ENCODE measurements at regions not wholly inside any gene's neighbourhood (a gene's known extent, or its start where the extent isn't known, plus 50 kb on each side); places are given as distances from the start of the nearest gene placed in this dataset.

DNA sequence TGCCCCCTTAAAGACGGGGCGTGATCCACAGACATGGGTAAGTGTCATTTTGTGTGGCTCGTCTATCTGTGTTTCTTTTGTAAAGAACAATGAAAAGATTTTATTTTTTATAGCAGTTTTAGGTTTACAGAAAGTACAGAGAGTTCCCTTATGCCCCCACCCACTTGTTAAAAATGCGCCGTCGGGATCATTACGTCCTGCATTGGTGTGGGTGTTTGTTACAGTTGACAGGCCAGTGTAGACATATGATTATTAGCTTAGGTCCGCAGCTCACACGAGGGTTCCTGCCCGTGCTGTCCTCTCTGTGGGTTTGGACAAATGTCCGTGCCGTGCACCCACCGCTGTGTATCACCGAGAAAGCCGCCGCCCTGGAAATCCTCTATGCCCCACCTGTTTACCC, 50.5 kb downstream of the RGS12 start:
- no peak for DNase-seq

DNA sequence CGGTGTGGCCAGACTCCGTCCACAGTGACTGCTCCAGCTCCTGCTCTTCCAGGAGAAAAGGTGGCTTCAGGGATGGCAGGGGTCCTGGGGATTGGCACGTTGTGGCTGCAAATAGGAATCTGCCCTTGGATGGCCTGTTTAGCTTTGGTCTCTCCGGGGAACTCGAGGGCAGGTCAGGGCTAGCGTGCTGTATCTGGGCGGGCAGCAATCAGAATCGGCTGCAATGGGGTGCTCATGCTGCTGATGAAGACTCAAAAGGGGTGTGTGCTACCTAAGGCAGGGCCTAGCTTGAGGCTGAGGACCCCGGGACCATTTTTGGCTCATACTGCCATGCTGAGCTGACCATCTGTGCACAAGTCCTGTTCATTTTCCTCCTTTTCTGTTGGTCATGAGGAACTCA, 51.3 kb downstream of the RGS12 start:
- no peak for DNase-seq

DNA sequence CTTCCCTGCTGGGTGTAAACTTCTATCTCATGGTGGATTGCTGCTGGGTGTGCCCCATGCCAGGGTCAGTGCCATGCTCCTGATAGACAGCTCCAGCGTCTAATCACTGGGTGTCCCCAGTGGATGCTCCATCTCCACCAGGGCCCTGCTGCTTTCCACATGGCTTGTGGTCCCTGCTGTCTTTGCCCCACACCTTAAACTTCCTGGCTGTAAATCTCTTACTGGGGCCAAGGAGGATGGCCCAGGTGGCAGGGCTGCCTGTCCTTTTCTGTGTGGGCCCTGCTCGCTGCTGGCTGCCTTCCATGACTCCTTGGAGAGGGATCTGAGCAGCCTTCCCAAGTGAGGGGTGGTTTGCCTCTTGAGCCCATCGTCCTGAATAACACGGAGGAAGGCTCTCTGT, 51.8 kb downstream of the RGS12 start:
- DNase-seq = no peak

DNA sequence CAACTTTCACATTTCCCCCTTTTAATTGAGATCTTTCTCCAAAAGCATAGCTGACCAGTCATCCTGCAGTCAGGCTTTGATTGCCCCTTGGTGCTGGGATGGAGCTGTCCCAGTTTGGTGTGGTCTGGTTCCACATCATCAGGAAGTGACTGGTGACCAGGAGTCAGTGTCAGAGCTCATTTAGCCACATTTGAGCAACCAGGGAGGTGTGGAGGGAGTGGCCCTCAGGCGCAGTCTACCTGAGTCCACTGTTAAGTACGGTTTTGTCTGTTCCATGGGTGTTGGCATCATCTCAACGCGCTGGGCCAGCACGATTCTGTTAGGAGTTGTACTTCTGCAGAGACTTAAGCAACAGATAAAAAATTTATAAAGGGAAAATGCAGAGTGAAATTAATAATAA, 52.6 kb downstream of the RGS12 start:
- DNase-seq = no peak

DNA sequence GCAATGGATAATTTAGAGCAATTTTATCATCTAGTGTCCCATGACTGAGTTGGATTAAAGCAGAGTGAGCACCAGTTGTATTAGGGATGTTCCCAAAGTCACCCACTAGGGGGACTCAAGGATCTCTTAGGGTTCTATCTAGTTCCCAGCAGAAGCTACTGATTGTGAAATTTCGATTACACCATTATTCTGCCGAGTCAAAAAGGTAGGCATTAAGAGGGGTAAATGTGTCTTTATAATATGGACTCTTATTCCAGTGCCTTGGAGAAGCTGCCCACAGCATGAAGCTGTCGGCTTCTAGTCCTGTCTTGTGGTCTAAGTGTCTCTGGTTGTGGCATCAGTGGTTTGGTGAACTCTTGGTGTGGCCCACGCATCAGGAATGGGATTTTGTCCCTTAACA, 53.3 kb downstream of the RGS12 start:
- DNase-seq = peak; percentile 38

DNA sequence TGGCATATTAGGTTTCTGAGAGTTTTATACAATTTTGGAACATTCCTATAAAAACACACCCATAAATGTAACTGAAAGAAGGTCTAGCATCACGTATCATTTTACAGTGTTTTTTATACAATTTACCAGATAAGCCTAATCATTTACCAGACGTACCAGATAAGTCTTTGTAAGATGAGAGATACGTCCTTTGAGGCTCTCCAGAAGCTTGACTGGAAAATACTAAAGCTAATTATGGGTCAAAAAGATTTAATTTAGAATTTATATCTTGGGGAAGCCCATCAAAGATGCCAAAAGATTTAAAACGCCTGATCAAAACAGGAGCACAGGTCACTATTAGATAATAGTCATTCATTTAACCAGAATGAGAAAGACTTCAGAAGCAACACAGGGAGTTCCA, 55.0 kb downstream of the RGS12 start:
- DNase-seq = no peak

DNA sequence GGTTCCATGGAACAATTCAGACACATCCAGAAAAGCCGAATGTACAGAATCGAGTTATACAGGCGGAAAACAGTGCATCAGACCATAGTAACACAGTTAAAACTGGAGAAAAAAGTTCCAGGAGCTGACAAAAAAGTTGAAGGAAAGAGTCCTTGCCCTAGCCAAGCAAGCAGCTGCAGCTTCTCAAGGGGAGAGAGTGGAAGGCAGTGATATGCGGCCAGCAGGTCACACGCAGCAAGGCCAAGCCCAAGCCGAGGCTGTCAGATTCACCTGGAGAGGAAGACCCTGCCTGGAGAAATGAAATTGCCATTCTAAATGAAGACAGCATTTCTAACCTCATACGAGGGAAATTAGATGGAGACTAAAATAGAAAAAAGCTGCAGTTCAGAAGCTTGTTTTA, 55.8 kb downstream of the RGS12 start:
- no peak for DNase-seq

DNA sequence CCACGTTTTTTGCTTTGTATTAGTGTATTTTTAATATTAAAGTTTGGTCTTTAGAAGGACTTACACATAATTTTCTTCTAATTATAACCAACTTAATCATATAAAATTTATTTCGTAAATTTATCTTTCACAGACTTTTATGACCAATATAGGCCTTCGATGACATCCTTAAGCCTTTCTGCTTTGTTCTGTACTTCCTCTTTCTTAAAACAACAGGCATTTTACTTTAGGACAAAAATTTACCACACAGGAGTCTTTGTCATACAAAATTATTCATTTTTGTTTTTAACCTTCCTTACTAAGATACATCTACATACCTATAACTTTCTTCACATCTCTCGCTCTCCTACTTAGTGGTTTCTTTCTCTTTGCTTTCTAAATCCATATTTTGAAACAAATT, 56.3 kb downstream of the RGS12 start:
- no peak for DNase-seq

DNA sequence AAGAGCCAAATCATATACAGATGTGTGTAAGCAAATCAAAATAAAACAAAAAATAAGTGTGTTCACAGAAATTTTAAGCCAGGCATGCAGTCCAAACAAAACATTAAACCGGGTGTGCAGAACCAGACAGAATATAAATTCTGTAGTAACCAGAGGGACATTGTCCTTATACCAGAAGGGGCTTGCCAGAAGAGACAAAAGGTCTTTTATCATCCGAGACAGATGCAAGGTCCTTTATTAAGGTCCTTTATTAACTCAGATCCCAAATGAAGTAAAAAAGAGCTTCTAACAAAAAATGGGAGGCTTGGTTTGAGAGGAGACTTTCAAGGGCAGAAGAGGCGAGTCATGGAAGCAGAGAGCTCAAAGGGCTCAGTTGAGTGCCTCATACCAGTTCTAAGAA, 59.2 kb downstream of the RGS12 start:
- DNase-seq = no peak

DNA sequence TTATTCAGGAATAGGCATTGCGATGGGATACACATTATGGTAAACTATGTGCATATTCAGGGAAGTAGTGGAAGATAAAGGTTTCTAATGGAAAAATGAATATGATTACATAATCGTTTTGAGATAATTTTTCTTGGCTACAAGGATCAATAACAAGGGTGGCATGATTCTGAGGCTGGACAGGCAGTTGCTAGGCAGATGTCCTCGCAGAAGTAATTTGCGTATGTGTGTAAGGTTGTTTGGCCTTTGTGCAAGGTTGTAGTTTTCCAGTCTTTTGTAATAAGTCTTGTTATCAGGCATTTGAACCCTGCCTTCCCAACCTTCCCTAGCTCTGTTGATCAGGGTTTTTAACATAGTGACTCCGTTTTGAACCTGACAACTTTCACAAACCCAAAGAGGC, 59.7 kb downstream of the RGS12 start:
- no peak for DNase-seq

DNA sequence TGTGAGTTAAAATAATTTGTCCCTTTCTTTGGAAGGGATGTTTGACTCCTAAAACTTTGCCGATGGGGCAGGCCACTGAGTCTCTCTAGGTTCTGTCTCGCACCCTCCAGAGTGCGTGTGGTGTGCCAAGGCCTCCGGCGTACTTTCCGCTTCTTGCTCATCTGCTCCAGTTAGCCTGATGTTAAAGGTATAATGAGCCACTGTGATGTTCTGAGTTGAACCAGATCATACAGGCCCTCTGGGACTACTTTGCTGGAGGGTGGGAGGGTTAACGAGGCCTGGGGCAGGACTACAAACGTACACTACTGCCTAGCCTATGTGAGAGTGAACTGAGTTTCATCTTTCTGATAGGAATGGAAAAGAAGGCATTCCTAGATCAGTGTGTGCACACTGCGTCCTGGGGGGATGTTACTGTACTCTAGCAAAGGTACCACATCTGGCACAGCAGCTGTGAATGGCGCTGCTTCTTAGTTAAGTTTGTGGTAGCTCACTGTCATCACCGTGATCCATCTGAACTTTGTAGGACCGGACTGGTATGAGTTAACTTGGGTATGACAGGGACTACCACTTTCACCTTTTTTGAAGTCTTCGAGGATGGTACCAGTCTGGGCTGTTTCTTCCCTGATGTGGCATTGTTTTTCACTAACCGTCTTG, 60.2 kb downstream of the RGS12 start:
- no peak for DNase-seq

DNA sequence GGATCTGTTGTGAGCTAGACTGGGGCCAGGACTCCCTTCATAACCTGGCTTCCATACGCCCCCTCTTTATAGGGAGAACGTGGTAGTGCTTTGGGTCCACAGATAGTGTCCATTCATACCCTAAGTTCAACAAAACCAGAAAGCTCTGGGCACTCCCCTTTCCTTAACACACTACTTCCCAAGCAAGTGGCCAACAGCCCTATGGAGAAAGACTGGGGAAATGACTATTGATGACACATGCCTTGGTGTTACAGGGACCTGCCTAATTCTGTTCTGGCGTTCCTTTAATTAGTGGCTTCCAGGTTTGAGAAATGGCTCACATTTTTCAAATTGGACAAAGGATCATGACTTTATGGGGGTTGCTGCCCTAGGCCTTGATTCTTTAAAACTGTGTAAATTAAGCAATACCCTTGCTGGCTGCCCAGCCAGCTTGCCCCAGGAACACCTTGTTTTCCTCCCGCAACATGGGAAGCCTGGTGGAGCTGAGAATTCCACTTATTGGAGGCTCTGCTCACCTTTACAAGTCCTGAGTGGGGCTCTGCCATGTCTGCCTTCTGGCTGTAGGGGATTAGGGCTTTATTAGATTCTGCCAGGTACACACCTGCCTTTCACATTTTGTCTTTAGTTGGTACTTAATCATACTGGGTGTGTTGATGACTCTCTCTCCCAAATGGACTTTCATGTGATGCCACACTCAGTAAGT, 61.1 kb downstream of the RGS12 start:
- no peak for DNase-seq

DNA sequence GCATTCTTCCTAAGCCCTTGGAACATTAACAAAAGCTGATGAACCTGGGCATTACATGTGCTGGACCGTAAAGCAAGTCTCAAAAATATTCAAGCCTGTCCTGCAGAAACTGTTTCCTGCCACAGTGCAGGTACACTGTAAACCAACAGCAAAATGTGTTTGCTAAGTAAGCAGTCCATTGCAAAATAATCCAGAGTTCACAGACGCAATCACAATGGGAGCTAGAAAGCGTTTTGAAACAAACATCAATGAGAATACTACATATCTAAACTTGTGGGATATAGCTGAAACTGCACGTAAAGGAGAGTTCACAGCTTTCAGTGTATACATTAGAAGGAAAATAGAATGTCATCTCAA, 61.6 kb downstream of the RGS12 start:
- no peak for DNase-seq

DNA sequence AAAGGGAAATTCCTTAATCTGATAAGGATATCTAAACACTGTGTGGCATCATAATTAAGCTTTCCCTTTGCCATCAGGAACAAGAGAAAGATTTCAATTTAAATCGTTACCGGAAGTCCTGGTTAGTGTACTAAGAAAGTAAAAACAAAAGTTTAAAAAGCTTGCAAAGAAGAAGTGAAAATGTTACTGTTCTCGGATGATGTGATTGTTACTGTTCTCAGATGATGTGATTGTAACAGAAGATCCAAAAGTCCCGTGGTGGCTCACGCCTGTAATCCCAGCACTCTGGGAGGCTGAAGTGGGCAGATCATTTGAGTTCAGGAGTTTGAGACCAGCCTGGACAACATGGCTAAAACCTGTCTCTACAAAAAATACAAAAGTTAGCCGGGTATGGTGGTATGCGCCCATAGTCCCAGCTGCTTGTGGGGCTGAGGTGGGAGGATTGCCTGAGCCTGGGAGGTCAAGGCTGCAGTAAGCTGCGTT, 62.5 kb downstream of the RGS12 start:
- no peak for DNase-seq

DNA sequence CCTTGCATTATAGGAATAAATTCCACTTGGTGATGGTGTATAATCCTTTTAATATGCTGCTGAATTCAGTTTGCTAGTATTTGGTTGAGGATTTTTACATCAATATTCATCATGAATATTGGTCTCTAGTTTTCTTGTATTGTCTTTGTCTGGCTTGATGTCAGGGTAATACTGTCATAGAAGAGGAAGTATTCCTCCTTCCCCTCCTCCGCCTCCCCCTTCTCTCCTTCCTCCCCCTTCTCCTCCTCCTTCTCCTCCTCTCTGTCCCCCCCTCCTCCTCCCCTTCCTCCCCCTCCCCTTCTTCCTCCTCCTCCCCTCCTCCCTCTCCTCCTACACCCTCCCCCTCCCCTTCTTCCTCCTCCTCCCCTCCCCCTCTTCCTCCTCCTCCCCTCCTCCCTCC, 65.8 kb downstream of the RGS12 start:
- DNase-seq = no peak

DNA sequence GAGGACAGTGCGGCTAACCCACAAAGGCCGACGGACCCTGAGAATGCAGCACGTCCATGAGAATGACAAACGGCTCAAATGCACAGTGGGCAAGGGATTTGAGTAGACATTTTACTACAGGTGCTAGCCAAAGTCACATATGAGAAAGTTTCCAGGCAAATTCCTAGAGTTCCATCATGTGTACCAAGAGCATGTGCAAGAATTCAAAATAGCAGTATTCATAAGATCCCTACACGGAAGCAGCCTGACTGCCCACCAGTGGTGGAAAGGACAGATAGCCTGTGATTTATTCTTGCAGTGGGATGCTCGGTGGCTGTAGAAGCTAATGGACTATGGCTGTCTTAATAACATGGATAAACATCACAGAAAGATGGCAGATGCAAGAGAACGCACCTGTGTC, 68.0 kb downstream of the RGS12 start:
- DNase-seq = no peak

DNA sequence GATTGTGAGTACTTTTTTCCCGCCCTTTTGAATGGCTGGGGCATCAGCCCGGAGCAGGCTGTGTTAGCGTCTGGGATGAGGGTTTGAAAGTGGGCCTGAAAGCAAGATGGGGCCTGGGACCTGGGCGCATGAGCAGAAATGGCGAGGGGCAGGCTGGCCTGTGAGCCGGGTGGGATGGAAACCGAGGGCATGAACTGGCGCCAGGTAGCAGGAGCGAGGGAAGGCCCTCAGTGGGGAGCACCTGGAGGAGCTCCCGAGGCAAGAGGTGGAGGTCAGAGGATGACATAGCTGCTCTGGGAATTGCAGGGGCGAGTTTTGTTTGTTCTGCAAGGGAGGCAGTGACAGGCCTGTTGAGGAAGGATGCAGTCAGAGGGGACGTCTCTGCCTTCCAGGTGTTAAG, 68.6 kb downstream of the RGS12 start:
- no peak for DNase-seq

DNA sequence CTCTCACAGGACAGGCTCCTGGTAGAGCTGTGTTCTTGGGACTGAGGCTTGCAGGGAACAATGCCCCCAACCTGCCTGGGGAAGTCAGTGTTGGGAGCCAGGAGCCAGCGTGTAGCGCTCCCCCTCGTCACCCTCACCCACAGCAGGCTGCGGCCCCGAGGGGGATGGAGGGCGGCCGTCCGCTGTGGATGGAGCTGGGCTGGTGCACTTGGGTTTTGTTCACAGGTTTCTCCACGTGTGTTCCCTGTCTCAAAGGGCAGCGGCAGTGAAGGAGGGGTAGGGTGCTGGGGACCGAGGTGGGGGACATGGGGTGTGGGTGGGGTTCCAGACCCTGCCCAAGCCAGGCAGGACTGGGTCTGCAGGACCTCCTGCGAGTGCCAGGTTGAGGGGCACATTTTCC, 69.1 kb downstream of the RGS12 start:
- no peak for DNase-seq

DNA sequence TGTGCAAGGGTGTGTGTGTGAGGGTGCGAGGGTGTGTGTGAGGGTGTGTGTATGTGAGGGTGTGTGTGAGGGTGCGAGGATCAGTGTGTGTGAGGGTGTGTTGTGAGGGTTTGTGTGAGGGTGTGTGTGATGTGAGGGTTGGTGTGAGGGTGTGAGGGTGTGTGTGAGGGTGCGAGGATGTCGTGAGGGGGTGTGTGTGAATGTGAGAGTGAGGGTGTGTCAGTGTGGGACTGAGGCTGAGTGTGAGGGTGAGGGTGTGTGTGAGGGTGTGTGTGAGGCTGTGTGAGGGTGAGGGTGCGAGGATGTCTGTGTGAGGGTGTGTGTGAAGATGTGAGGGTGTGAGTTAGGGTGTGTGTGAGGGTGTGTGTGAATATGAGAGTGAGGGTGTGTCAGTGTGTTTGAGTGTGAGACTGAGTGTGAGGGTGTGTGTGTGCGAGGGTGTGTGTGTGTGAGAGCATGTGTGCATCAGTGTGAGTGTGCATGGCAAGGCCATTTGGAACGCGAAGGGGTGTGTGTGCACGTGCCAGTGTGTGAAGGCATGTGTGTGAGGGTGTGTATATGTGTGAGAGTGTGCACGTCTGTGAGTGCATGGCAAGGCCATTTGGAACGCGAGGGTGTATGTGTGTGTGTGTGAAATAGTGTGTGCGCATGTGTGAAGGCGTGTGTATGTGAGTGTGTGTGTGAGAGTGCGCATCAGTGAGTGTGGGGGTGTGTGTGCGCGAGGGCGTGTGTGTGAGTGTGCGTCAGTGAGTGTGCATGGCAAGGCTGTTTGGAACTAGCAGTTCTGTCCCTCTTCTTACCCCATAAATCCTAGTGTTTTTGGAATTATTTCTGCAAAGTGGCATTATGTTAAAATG, 69.8 kb downstream of the RGS12 start:
- no peak for DNase-seq

DNA sequence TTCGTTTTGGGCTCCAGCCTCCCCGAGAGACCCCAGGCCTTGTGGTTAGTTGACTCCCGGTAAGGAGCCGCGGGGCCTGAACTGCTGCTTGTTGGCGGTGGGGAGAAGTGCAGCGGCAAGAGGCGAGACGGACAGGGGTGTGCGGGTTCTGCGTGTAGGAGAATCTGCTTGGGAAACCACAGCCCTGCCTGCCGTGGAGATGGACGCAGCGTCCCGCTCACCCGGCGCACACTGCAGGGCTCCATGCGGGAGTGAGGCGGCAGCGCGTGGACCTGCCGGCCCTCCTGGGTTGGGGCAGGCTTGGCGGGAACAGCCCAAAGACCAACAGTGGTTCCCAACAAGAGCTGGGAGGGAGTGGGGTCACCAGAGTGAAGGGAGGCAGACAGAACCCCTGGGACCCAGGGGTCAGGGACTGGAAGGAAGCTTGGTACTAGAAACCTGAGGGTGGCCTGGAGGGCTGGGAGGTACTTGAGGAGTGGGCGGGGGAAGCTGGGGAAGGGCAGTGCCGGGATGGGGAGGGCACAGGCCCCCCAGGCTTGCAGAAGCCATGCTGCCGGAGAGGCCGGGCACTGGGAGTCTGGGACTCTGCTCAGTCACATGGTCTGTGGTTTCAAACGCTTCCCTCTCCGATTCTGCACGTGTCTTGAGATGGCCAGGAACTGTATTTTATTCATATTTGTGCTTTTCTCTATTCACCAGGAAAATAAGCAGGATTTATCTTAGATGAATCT, 70.8 kb downstream of the RGS12 start:
- no peak for DNase-seq

DNA sequence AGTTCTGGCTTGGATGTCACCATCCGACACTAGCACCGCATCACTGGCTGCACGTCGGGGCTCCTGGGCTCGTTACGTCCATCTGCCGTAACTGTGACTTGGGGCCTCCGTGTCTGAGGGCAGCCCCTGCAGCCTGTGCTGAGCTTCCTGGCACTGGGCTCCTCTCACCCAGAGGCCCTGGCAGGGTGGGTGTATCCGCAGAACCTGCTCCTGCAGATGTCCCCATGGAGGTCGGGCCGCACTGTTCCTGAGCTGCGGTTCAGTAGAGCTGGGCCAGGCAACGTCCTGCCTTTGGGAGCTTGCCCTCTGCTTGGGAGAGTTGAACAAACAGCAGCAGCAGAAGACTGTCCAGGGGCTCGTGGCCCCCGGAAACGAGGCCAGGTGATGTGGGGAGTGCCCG, 71.4 kb downstream of the RGS12 start:
- DNase-seq = no peak

DNA sequence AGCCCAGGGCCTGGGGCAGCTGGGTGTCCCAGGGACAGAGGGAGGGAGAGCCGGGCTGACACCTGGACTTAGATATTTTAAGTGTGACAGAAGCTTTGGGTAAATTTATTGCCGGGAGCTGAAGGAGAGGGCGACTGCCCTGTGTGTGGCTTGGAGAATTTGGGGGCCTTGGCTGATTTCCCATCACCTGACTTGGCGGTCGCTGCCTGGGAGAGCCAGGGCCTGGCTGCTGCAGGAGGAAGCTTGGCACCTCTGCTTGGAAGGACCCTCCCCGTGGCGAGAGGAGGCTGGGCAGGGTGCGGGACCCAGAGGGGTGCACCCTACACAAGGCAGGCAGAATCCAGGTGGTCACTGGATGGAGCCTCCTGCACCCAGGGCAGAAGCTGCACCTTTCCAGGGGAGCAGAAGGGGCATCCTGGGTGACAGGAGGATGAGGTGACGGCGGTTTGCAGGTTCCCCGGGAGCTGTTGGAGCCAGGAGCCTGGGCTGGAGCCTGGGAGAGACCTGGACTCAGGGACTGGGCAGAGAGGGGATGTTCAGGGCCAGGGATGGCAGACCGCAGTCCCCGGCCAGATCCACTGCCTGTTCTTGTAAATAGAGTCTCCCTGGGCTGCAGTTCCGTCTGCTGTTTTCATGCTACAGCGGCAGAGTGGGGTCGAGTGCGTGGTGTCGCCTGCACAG, 72.0 kb downstream of the RGS12 start:
- no peak for DNase-seq

DNA sequence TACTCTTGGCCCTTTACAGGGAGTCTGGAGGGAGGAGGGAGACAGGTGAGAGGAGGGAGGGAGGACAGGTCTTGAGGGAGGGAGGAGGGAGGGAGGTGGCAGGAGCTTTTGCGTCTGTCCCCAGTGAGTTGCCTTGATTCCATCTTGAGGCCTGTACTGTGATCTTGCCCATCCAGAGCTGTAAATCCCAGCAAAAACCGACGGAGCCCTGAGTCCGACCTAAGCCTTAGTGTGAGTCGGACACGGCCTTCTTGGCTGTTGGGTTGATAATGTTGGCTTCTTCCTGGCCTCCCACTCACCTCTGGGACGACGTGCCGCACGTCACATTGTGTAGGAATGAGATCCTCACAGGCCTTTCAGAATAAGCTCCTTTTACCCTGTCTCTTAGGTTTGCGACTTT, 72.5 kb downstream of the RGS12 start:
- DNase-seq = no peak

All from GDM1 (cell line).